K562 (cell line): ENCODE measurements at regions not wholly inside any gene's neighbourhood (a gene's known extent, or its start where the extent isn't known, plus 50 kb on each side); places are given as distances from the start of the nearest gene placed in this dataset.

ENCODE experiments used
- ASH1L ChIP-seq: fragments of 450-650 bp; IDR thresholded peaks from 2 replicates; pipeline ENCODE4 v1.6.1; 2018; ENCODE audit warnings: borderline replicate concordance, mild to moderate bottlenecking, low read depth; ENCODE audit not compliant: partially characterized antibody
- BRCA1 ChIP-seq, 2 experiments: fragments of 450-650 bp in 1 of 2; sonication (generic) in 1 of 2; formaldehyde crosslinking in 1 of 2; IDR thresholded peaks; 2 replicates each; pipeline versions ENCODE4 v1.5.0 to v1.6.1; 2017 to 2020; ENCODE audit warnings: mild to moderate bottlenecking in 1 of 2, missing genetic modification reagents in 1 of 2
- FOXA3 ChIP-seq, 2 experiments: fragments of 450-650 bp in 1 of 2; sonication (generic) in 1 of 2; formaldehyde crosslinking; IDR thresholded peaks in 1 of 2; conservative IDR thresholded peaks in 1 of 2; 2 replicates each; pipeline versions ENCODE4 v1.4.0 to v1.8.0; 2020 to 2022; ENCODE audit warnings: mild to moderate bottlenecking in 2 of 2, missing genetic modification reagents in 1 of 2
- GATAD2B ChIP-seq: fragments of 450-650 bp; IDR thresholded peaks from 2 replicates; pipeline ENCODE4 v1.6.1; 2017; ENCODE audit warnings: mild to moderate bottlenecking, borderline replicate concordance
- HSF4 ChIP-seq: fragments of 250-450 bp; sonication (Bioruptor Pico); IDR thresholded peaks from 2 replicates; pipeline ENCODE4 v2.1.2; 2022; ENCODE audit warnings: mild to moderate bottlenecking, moderate library complexity, borderline replicate concordance
- MCM7 ChIP-seq, 2 experiments: fragments of 450-650 bp; IDR thresholded peaks; 2 replicates each; pipeline ENCODE4 v1.6.1; 2016 to 2018
- MIER1 ChIP-seq: fragments of 450-650 bp; IDR thresholded peaks from 2 replicates; pipeline ENCODE4 v1.6.1; 2016; ENCODE audit warnings: antibody characterized with exemption, mild to moderate bottlenecking, low read depth
- MTA3 ChIP-seq: fragments of 450-650 bp; formaldehyde crosslinking; IDR thresholded peaks from 2 replicates; pipeline ENCODE4 v1.6.1; 2017; ENCODE audit warnings: mild to moderate bottlenecking, borderline replicate concordance
- RNF2 ChIP-seq: sonication (generic); IDR thresholded peaks from 2 replicates; pipeline ENCODE4 v1.6.1; 2016
- SMARCE1 ChIP-seq: fragments of 450-650 bp; IDR thresholded peaks from 2 replicates; pipeline ENCODE4 v1.7.1; 2016; ENCODE audit warnings: mild to moderate bottlenecking
- TCF7 ChIP-seq: sonication (generic); IDR thresholded peaks from 2 replicates; pipeline ENCODE4 v1.6.1; 2016; ENCODE audit warnings: antibody characterized with exemption, borderline replicate concordance
- U2AF1 ChIP-seq: fragments of 200-400 bp; formaldehyde crosslinking; optimal IDR thresholded peaks from 2 replicates; pipeline ENCODE3; 2017; ENCODE audit warnings: mild to moderate bottlenecking, low read depth, low read length, moderate library complexity
- ZNF311 ChIP-seq: fragments of 250-450 bp; sonication (Bioruptor Pico); IDR thresholded peaks from 2 replicates; pipeline ENCODE4 v1.4.0; 2020; ENCODE audit warnings: mild to moderate bottlenecking, moderate library complexity
- ZNF431 ChIP-seq: sonication (generic); formaldehyde crosslinking; IDR thresholded peaks from 2 replicates; pipeline ENCODE4 v1.8.0; 2022; ENCODE audit warnings: mild to moderate bottlenecking, missing genetic modification reagents
- ZNF449 ChIP-seq: fragments of 250-450 bp; sonication (Bioruptor Pico); IDR thresholded peaks from 2 replicates; pipeline ENCODE4 v1.8.0; 2022; ENCODE audit warnings: moderate library complexity, mild to moderate bottlenecking, inconsistent platforms
- ZNF511 ChIP-seq: sonication (generic); formaldehyde crosslinking; IDR thresholded peaks from 2 replicates; pipeline ENCODE4 v1.8.0; 2022; ENCODE audit warnings: mild to moderate bottlenecking, missing genetic modification reagents
- TF ChIP-seq, protein P1 (sequence below), 2 experiments: fragments of 450-650 bp; IDR thresholded peaks; 2 replicates each; pipeline ENCODE4 v1.6.1; 2016; ENCODE audit warnings: mild to moderate bottlenecking in 2 of 2, borderline replicate concordance in 1 of 2, low read depth in 1 of 2, moderate library complexity in 1 of 2

- TF ChIP-seq ASH1L (no peak), SMARCE1 (peak; percentile 87), HSF4 (CRISPR knock-in tag) (peak; percentile 69; the same call in 1 of the 2 replicates), MIER1 (no peak), GATAD2B (peak; percentile 7; the same call in 1 of the 2 replicates), MTA3 (peak; percentile 88), U2AF1 (no peak), FOXA3 (CRISPR knock-in tag; conservative IDR thresholded peaks at IDR 0.05 in 1 of 2, IDR thresholded peaks at IDR 0.05 in 1 of 2) (no peak), ZNF311 (CRISPR knock-in tag) (peak; percentile 67; the same call in 1 of the 2 replicates), BRCA1 (IDR thresholded peaks at IDR 0.05) (no peak), BRCA1 (CRISPR knock-in tag; IDR thresholded peaks at IDR 0.05) (no peak), ZNF431 (CRISPR knock-in tag) (no peak), TCF7 (no peak), ZNF511 (CRISPR knock-in tag) (no peak), RNF2 (0 out of 2 replicates have a peak, but pooled peaks have one; percentile 44), ZNF449 (CRISPR knock-in tag) (peak; percentile 66; the same call in 1 of the 2 replicates), MCM7 (IDR thresholded peaks at IDR 0.05) (no peak)
- TF ChIP-seq, protein P1, sequence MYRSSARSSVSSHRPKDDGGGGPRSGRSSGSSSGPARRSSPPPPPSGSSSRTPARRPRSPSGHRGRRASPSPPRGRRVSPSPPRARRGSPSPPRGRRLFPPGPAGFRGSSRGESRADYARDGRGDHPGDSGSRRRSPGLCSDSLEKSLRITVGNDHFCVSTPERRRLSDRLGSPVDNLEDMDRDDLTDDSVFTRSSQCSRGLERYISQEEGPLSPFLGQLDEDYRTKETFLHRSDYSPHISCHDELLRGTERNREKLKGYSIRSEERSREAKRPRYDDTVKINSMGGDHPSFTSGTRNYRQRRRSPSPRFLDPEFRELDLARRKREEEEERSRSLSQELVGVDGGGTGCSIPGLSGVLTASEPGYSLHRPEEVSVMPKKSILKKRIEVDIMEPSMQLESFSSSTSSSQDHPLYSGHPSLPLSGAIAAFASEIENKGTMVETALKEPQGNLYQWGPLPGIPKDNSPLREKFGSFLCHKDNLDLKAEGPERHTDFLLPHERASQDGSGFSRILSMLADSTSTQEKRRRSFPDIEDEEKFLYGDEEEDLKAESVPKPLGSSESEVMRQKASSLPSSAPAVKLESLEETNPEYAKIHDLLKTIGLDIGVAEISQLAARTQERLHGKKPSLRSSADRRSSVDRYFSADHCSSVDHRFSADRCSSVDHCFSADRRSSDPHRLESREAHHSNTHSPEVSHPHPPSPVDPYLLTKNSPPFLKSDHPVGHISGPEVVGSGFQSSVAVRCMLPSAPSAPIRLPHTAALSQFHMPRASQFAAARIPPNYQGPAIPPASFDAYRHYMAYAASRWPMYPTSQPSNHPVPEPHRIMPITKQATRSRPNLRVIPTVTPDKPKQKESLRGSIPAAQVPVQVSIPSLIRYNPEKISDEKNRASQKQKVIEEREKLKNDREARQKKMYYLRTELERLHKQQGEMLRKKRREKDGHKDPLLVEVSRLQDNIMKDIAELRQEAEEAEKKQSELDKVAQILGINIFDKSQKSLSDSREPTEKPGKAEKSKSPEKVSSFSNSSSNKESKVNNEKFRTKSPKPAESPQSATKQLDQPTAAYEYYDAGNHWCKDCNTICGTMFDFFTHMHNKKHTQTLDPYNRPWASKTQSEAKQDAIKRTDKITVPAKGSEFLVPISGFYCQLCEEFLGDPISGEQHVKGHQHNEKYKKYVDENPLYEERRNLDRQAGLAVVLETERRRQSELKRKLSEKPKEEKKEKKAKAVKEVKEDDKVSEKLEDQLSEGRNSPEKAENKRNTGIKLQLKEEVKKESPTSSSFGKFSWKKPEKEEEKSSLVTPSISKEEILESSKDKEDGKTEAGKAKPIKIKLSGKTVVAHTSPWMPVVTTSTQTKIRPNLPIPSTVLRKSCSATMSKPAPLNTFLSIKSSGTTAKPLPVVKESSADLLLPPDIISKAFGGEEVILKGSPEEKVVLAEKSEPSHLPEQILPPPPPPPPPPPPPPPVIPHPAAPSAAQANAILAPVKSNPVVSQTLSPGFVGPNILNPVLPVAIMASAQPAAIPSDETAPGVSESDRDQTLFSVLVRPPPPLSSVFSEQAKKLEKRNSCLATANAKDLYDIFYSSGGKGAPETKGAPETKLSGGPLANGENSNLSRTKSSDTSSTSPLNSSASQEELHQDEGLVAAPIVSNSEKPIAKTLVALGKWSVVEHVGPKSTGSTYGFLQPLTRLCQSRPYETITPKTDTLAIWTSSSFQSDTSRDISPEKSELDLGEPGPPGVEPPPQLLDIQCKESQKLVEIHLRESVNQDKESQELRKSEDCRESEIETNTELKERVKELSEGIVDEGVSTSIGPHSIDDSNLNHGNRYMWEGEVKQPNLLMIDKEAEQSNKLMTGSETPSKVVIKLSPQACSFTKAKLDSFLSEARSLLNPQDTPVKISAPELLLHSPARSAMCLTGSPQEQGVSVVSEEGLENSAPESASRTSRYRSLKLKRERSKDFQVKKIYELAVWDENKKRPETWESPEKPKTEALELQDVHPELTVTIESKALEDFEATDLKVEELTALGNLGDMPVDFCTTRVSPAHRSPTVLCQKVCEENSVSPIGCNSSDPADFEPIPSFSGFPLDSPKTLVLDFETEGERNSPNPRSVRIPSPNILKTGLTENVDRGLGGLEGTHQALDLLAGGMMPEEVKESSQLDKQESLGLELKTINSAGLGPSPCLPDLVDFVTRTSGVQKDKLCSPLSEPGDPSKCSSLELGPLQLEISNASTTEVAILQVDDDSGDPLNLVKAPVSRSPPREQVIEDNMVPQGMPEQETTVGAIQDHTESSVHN (IDR thresholded peaks at IDR 0.05; ENCODE audit: borderline replicate concordance in 1 of 2, low read depth in 1 of 2), result no peak
Observed at GRCh38 chr1:109823543-109824348, 60.0 kb upstream of the EPS8L3 start (continued).
